ENCODE measurements at regions not wholly inside any gene's neighbourhood (a gene's known extent, or its start where the extent isn't known, plus 50 kb on each side); places are given as distances from the start of the nearest gene placed in this dataset.

GRCh38 chr9:82695704-82696103 lies 367.2 kb downstream of the RASEF start:
- WGBS, 2 donors: 91 to 92% methylated on average over 3 of the region's 3 CpGs

GRCh38 chr9:82706786-82707185 lies 356.2 kb downstream of the RASEF start:
- no peaks in the 10 kb centered on the region for H3K4me1 ChIP-seq (ENCODE audit: control insufficient read depth in 5 of 5, insufficient read depth in 5 of 5, low read length in 5 of 5)
- H3K4me3 ChIP-seq: no peak overlapping the region
- no peaks in the 10 kb centered on the region for H3K36me3 ChIP-seq (ENCODE audit: control insufficient read depth in 4 of 4, insufficient read depth in 4 of 4, low read length in 4 of 4)
- no peak for TF ChIP-seq CTCF (IDR thresholded peaks at IDR 0.05; ENCODE audit: control extremely low read depth, extremely low read depth)
- no peak for ATAC-seq (ENCODE audit: insufficient read depth, low FRiP score)
- no peak for DNase-seq
- no peaks in the 10 kb centered on the region for H3K27me3 ChIP-seq (ENCODE audit: control insufficient read depth in 3 of 3, insufficient read depth in 3 of 3, low read length in 2 of 3)
- no peak overlapping the region for H3K9ac ChIP-seq (ENCODE audit: insufficient read depth in 1 of 2, low read length in 2 of 2)
- no peaks in the 10 kb centered on the region for H3K9me3 ChIP-seq (ENCODE audit: control insufficient read depth in 4 of 4, insufficient read depth in 3 of 4, low read length in 3 of 4)
- no peak overlapping the region for H3K27ac ChIP-seq (ENCODE audit: low read depth in 1 of 2, low read length in 1 of 2)
- WGBS, 2 donors: 74% methylated on average over 5 of the region's 5 CpGs

More at GRCh38 chr9:82695704-82696103, 367.2 kb downstream of the RASEF start:
- H3K4me1 ChIP-seq (ENCODE audit: control insufficient read depth in 5 of 5, insufficient read depth in 5 of 5, low read length in 5 of 5): no peaks in the 10 kb centered on the region
- H3K9ac ChIP-seq (ENCODE audit: insufficient read depth in 1 of 2, low read length in 2 of 2): no peak overlapping the region
- TF ChIP-seq CTCF (IDR thresholded peaks at IDR 0.05; ENCODE audit: control extremely low read depth, extremely low read depth): no peak
- no peaks in the 10 kb centered on the region for H3K36me3 ChIP-seq (ENCODE audit: control insufficient read depth in 4 of 4, insufficient read depth in 4 of 4, low read length in 4 of 4)
- peaks cover 0 to 12% (median 3%) of the 10 kb centered on the region in 4 donors for H3K9me3 ChIP-seq (ENCODE audit: control insufficient read depth in 4 of 4, insufficient read depth in 3 of 4, low read length in 3 of 4)
- H3K27me3 ChIP-seq (ENCODE audit: control insufficient read depth in 3 of 3, insufficient read depth in 3 of 3, low read length in 2 of 3): no peaks in the 10 kb centered on the region
- ATAC-seq (ENCODE audit: insufficient read depth, low FRiP score): no peak
- no peak overlapping the region for H3K27ac ChIP-seq (ENCODE audit: low read depth in 1 of 2, low read length in 1 of 2)
- no peak overlapping the region for H3K4me3 ChIP-seq
- DNase-seq: no peak

- no peak overlapping the region for H3K27ac ChIP-seq (ENCODE audit: low read depth in 1 of 2, low read length in 1 of 2)
- no peaks in the 10 kb centered on the region for H3K36me3 ChIP-seq (ENCODE audit: control insufficient read depth in 4 of 4, insufficient read depth in 4 of 4, low read length in 4 of 4)
- H3K27me3 ChIP-seq (ENCODE audit: control insufficient read depth in 3 of 3, insufficient read depth in 3 of 3, low read length in 2 of 3): no peaks in the 10 kb centered on the region
- ATAC-seq (ENCODE audit: insufficient read depth, low FRiP score): no peak
- no peak for TF ChIP-seq CTCF (IDR thresholded peaks at IDR 0.05; ENCODE audit: control extremely low read depth, extremely low read depth)
- H3K9me3 ChIP-seq (ENCODE audit: control insufficient read depth in 4 of 4, insufficient read depth in 3 of 4, low read length in 3 of 4): peaks cover 0 to 7% (median 3%) of the 10 kb centered on the region in 4 donors
- H3K4me1 ChIP-seq (ENCODE audit: control insufficient read depth in 5 of 5, insufficient read depth in 5 of 5, low read length in 5 of 5): no peaks in the 10 kb centered on the region
- H3K9ac ChIP-seq (ENCODE audit: insufficient read depth in 1 of 2, low read length in 2 of 2): no peak overlapping the region
- 89 to 91% methylated on average over 2 of the region's 2 CpGs for WGBS, 2 donors
- H3K4me3 ChIP-seq: no peak overlapping the region
- DNase-seq: no peak
These were observed 346.1 kb downstream of the RASEF start for GRCh38 chr9:82716821-82717220.

- DNase-seq (no peak), ATAC-seq (ENCODE audit: insufficient read depth, low FRiP score) (no peak)
- Histone ChIP-seq H3K4me1 (ENCODE audit: control insufficient read depth in 5 of 5, insufficient read depth in 5 of 5, low read length in 5 of 5) (no peaks in the 10 kb centered on the region), H3K27me3 (ENCODE audit: control insufficient read depth in 3 of 3, insufficient read depth in 3 of 3, low read length in 2 of 3) (no peaks in the 10 kb centered on the region), H3K9ac (ENCODE audit: insufficient read depth in 1 of 2, low read length in 2 of 2) (no peak overlapping the region), H3K9me3 (ENCODE audit: control insufficient read depth in 4 of 4, insufficient read depth in 3 of 4, low read length in 3 of 4) (peaks cover 0 to 2% (median 0%) of the 10 kb centered on the region in 4 donors), H3K36me3 (ENCODE audit: control insufficient read depth in 4 of 4, insufficient read depth in 4 of 4, low read length in 4 of 4) (no peaks in the 10 kb centered on the region), H3K27ac (ENCODE audit: low read depth in 1 of 2, low read length in 1 of 2) (no peak overlapping the region), H3K4me3 (no peak overlapping the region)
- WGBS, 2 donors: 26 to 45% methylated on average over 1 of the region's 1 CpG
- no peak for TF ChIP-seq CTCF (IDR thresholded peaks at IDR 0.05; ENCODE audit: control extremely low read depth, extremely low read depth)
These were observed 342.4 kb downstream of the RASEF start for GRCh38 chr9:82720515-82720914.

Data from lung (tissue), 11 donors.